HEK293 (cell line): ENCODE measurements at regions not wholly inside any gene's neighbourhood (a gene's known extent, or its start where the extent isn't known, plus 50 kb on each side); places are given as distances from the start of the nearest gene placed in this dataset.

Experiments
- CTCF ChIA-PET: fragments of 350-600 bp; formaldehyde crosslinking; extraction: SDS; loops from one replicate; lab custom pipeline; 2021; ENCODE audit warnings: antibody characterized with exemption; lab: Yijun Ruan, JAX
- POLR2A ChIA-PET: fragments of 300-600 bp; formaldehyde crosslinking; extraction: SDS; loops from one replicate; lab custom pipeline; 2020; ENCODE audit warnings: antibody characterized with exemption, inconsistent platforms; lab: Yijun Ruan, JAX
- H3K27ac ChIP-seq: fragments of 200-500 bp; sonication (Bioruptor generic); 2 replicates; pipeline ENCODE4 v1.5.1; 2014; ENCODE audit warnings: low read depth, low read length, control low read depth, inconsistent platforms; ENCODE audit errors: extremely low read depth
- H3K36me3 ChIP-seq, 2 experiments: fragments of 200-500 bp in 1 of 2; sonication (Bioruptor generic) in 1 of 2; 1 replicate in 1 of 2; 2 replicates in 1 of 2; pipeline ENCODE4 v1.5.1; 2014 to 2017; ENCODE audit warnings: inconsistent platforms in 2 of 2, low read length in 2 of 2; ENCODE audit not compliant: control insufficient read depth in 2 of 2, insufficient read depth in 1 of 2
- H3K4me1 ChIP-seq: fragments of 200-500 bp; sonication (Bioruptor generic); 2 replicates; pipeline ENCODE4 v1.5.1; 2014; ENCODE audit warnings: mild to moderate bottlenecking, low read length, inconsistent platforms; ENCODE audit not compliant: control insufficient read depth, insufficient read depth
- H3K4me3 ChIP-seq: 2 replicates; pipeline ENCODE4 v1.5.1; 2011; ENCODE audit warnings: low read depth, mild to moderate bottlenecking, control low read depth, low read length, moderate library complexity
- H3K9me3 ChIP-seq: fragments of 200-500 bp; sonication (Bioruptor generic); 2 replicates; pipeline ENCODE4 v1.5.1; 2014; ENCODE audit warnings: low read depth, low read length, inconsistent platforms; ENCODE audit not compliant: control insufficient read depth, insufficient read depth
- KLF10 ChIP-seq: fragments of 450-650 bp; IDR thresholded peaks from 2 replicates; pipeline ENCODE4 v1.5.1; 2018; ENCODE audit warnings: missing biosample characterization, mild to moderate bottlenecking, missing genetic modification characterization
- PRDM1 ChIP-seq: fragments of 450-650 bp; formaldehyde crosslinking; IDR thresholded peaks from 2 replicates; pipeline ENCODE4; 2016; ENCODE audit warnings: missing biosample characterization, missing genetic modification characterization
- ZBTB21 ChIP-seq: fragments of 450-650 bp; formaldehyde crosslinking; IDR thresholded peaks from 2 replicates; pipeline ENCODE4 v1.5.1; 2017; ENCODE audit warnings: missing biosample characterization, missing genetic modification characterization
- ZFP37 ChIP-seq: fragments of 450-650 bp; formaldehyde crosslinking; IDR thresholded peaks from 2 replicates; pipeline ENCODE4 v1.5.1; 2016; ENCODE audit warnings: missing biosample characterization, missing genetic modification characterization
- ZNF140 ChIP-seq: fragments of 450-650 bp; formaldehyde crosslinking; IDR thresholded peaks from 2 replicates; pipeline ENCODE4 v1.5.1; 2016; ENCODE audit warnings: missing biosample characterization, missing genetic modification characterization
- ZNF157 ChIP-seq: fragments of 450-650 bp; formaldehyde crosslinking; IDR thresholded peaks from 2 replicates; pipeline ENCODE4 v1.5.1; 2016; ENCODE audit warnings: missing biosample characterization, missing genetic modification characterization
- ZNF391 ChIP-seq: fragments of 450-650 bp; formaldehyde crosslinking; IDR thresholded peaks from 2 replicates; pipeline ENCODE4 v1.5.1; 2016; ENCODE audit warnings: low read depth, missing biosample characterization, missing genetic modification characterization, borderline replicate concordance
- ZNF416 ChIP-seq: fragments of 450-650 bp; formaldehyde crosslinking; IDR thresholded peaks from 2 replicates; pipeline ENCODE4 v1.5.1; 2016; ENCODE audit warnings: missing biosample characterization, missing genetic modification characterization
- ZNF510 ChIP-seq: fragments of 450-650 bp; formaldehyde crosslinking; IDR thresholded peaks from 2 replicates; pipeline ENCODE4 v1.5.1; 2018; ENCODE audit warnings: mild to moderate bottlenecking, missing genetic modification characterization, missing biosample characterization; ENCODE audit not compliant: insufficient replicate concordance
- ZNF544 ChIP-seq: fragments of 450-650 bp; formaldehyde crosslinking; IDR thresholded peaks from 2 replicates; pipeline ENCODE4 v1.5.0; 2017; ENCODE audit warnings: missing biosample characterization, missing genetic modification characterization
- ZNF560 ChIP-seq: fragments of 450-650 bp; formaldehyde crosslinking; IDR thresholded peaks from 2 replicates; pipeline ENCODE4 v1.5.1; 2017; ENCODE audit warnings: missing biosample characterization, missing genetic modification characterization, borderline replicate concordance
- ZNF677 ChIP-seq: fragments of 450-650 bp; IDR thresholded peaks from 2 replicates; pipeline ENCODE4 v1.5.0; 2018; ENCODE audit warnings: missing biosample characterization, mild to moderate bottlenecking, missing genetic modification characterization, moderate library complexity
- ZNF792 ChIP-seq: fragments of 450-650 bp; formaldehyde crosslinking; IDR thresholded peaks from 2 replicates; pipeline ENCODE4 v1.5.1; 2016; ENCODE audit warnings: missing biosample characterization, missing genetic modification characterization
- ZXDB ChIP-seq: fragments of 450-650 bp; formaldehyde crosslinking; IDR thresholded peaks from 2 replicates; pipeline ENCODE4 v1.5.1; 2016; ENCODE audit warnings: missing biosample characterization, missing genetic modification characterization
- TF ChIP-seq, protein P1 (sequence below): fragments of 450-650 bp; formaldehyde crosslinking; IDR thresholded peaks from 2 replicates; pipeline ENCODE4 v1.5.1; 2016; ENCODE audit warnings: missing biosample characterization, missing genetic modification characterization
- TF ChIP-seq, protein P2 (sequence below): fragments of 450-650 bp; formaldehyde crosslinking; conservative IDR thresholded peaks from 2 replicates; pipeline ENCODE4 v1.5.1; 2016; ENCODE audit warnings: low read depth, missing biosample characterization, missing genetic modification characterization

DNA sequence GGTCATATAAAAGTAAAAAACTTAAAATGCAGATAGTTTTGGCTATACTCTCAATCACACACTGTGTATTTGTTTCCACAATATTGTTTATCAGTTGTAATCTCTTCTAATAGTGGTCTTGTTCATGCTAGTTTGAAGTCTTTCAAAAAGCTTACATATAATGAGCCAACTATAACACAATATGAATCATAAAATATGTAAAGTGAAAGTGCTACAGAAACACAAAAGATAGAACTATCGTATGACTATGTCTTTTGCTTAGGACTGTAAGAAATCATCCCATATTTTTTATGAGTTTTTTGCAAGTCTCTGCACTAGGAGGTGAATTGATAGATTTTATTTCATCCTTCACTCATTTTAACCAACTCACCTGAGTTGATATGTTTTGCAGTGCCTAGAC is 136.0 kb downstream of the MMUT start:
- TF ChIP-seq KLF10 = no peak
- no peak for TF ChIP-seq ZNF792 (tag by site-specific recombination)
- no peak for TF ChIP-seq ZFP37 (tag by site-specific recombination)
- TF ChIP-seq ZNF391 (tag by site-specific recombination) = no peak
- TF ChIP-seq PRDM1 (tag by site-specific recombination) = no peak
- TF ChIP-seq ZBTB21 = no peak
- no peak for TF ChIP-seq ZNF544 (tag by site-specific recombination)
- TF ChIP-seq, protein P1, sequence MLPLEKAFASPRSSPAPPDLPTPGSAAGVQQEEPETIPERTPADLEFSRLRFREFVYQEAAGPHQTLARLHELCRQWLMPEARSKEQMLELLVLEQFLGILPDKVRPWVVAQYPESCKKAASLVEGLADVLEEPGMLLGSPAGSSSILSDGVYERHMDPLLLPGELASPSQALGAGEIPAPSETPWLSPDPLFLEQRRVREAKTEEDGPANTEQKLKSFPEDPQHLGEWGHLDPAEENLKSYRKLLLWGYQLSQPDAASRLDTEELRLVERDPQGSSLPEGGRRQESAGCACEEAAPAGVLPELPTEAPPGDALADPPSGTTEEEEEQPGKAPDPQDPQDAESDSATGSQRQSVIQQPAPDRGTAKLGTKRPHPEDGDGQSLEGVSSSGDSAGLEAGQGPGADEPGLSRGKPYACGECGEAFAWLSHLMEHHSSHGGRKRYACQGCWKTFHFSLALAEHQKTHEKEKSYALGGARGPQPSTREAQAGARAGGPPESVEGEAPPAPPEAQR (tag by site-specific recombination) = no peak
- TF ChIP-seq ZNF510 (tag by site-specific recombination) = no peak
- TF ChIP-seq ZNF157 (tag by site-specific recombination) = no peak
- Histone ChIP-seq H3K9me3 (no peaks in the 10 kb centered on the region), H3K4me1 (no peaks in the 10 kb centered on the region), H3K4me3 (no peak overlapping the region), H3K36me3 (no peaks in the 10 kb centered on the region), H3K27ac (no peak overlapping the region)
- ChIA-PET POLR2A (no interaction called here), CTCF (interaction anchor here (0.6 to 0.7 kb wide), 3 partner anchors 24 to 83 kb away, joined by 3 to 4 read pairs (median 3); no protein-coding TSS in a partner anchor)

DNA sequence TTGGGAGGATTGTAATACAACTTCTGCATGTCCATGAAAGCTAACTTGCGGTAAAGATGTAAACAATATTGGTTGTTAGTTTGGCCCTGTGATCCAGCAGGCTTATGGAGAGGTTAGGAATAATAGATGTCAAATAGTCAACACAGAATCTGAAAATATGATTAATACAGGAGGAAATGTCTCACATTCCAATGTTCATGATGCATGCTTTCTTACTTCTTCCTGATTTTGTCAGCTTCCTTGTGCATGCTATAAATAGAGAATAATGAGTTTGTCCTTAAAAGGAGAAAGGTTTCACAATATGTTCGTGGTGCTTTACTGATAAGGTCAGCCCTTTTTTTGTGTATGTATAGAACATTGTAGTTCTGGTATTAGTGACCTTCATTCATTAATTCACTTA is 136.7 kb downstream of the MMUT start:
- POLR2A ChIA-PET = no interaction called here
- H3K9me3 ChIP-seq = no peaks in the 10 kb centered on the region
- no peaks in the 10 kb centered on the region for H3K4me1 ChIP-seq
- TF ChIP-seq ZNF140 (tag by site-specific recombination) = no peak
- TF ChIP-seq ZNF560 (tag by site-specific recombination) = no peak
- no peak for TF ChIP-seq ZNF416 (tag by site-specific recombination)
- TF ChIP-seq, all 188 proteins: peak for 0
- Histone ChIP-seq H3K36me3 (no peaks in the 10 kb centered on the region), H3K4me3 (no peak overlapping the region), H3K27ac (no peak overlapping the region)
- CTCF ChIA-PET = interaction anchor here (0.7 kb wide), 1 partner anchor 39 kb away, joined by 3 read pairs; no protein-coding TSS in a partner anchor

DNA sequence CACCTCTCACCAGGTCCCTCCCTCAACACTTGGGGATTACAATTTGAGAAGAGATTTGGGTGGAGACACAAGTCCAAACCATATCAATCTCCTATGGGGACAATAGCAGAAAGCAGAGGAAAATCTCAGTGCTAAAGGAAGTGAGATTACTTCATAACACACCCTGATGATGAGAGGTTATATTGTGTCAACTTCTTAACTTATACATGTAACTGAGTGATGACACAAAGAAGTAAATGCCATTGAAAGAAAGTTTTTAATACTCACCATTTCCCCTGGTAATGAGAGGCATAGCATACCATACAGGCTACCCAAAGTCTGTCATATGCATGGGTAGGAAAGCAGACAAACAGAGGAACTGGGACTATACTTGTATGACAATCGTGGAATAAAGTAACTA is 137.2 kb downstream of the MMUT start:
- CTCF ChIA-PET = no interaction called here
- H3K4me3 ChIP-seq = no peak overlapping the region
- POLR2A ChIA-PET = no interaction called here
- no peak for TF ChIP-seq ZNF677 (tag by site-specific recombination)
- TF ChIP-seq, protein P2, sequence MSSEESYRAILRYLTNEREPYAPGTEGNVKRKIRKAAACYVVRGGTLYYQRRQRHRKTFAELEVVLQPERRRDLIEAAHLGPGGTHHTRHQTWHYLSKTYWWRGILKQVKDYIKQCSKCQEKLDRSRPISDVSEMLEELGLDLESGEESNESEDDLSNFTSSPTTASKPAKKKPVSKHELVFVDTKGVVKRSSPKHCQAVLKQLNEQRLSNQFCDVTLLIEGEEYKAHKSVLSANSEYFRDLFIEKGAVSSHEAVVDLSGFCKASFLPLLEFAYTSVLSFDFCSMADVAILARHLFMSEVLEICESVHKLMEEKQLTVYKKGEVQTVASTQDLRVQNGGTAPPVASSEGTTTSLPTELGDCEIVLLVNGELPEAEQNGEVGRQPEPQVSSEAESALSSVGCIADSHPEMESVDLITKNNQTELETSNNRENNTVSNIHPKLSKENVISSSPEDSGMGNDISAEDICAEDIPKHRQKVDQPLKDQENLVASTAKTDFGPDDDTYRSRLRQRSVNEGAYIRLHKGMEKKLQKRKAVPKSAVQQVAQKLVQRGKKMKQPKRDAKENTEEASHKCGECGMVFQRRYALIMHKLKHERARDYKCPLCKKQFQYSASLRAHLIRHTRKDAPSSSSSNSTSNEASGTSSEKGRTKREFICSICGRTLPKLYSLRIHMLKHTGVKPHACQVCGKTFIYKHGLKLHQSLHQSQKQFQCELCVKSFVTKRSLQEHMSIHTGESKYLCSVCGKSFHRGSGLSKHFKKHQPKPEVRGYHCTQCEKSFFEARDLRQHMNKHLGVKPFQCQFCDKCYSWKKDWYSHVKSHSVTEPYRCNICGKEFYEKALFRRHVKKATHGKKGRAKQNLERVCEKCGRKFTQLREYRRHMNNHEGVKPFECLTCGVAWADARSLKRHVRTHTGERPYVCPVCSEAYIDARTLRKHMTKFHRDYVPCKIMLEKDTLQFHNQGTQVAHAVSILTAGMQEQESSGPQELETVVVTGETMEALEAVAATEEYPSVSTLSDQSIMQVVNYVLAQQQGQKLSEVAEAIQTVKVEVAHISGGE (tag by site-specific recombination) = no peak
- TF ChIP-seq ZXDB (tag by site-specific recombination) = no peak
- TF ChIP-seq ZNF544 (tag by site-specific recombination) = no peak
- TF ChIP-seq, all 188 proteins: peak for 0
- H3K9me3 ChIP-seq = no peaks in the 10 kb centered on the region
- no peak overlapping the region for H3K27ac ChIP-seq
- H3K36me3 ChIP-seq = no peaks in the 10 kb centered on the region
- H3K4me1 ChIP-seq = no peaks in the 10 kb centered on the region
